ENCODE measurements at regions not wholly inside any gene's neighbourhood (a gene's known extent, or its start where the extent isn't known, plus 50 kb on each side); places are given as distances from the start of the nearest gene placed in this dataset.

- DNase-seq: no peak
Observed at GRCh38 chr12:132406493-132407450, 77.4 kb upstream of the GALNT9 start.

GRCh38 chr12:132405742-132406251 lies 76.4 kb upstream of the GALNT9 start:
- no peak for DNase-seq

- no peak for DNase-seq
Observed at GRCh38 chr12:132404951-132405741, 75.8 kb upstream of the GALNT9 start.

- no peak for DNase-seq
Observed at GRCh38 chr12:132404435-132404855, 75.1 kb upstream of the GALNT9 start.

- DNase-seq: no peak
Observed at GRCh38 chr12:132403636-132404434, 74.4 kb upstream of the GALNT9 start.

GRCh38 chr12:132402831-132403416 lies 73.5 kb upstream of the GALNT9 start:
- no peak for DNase-seq

- no peak for DNase-seq
Observed at GRCh38 chr12:132401982-132402381, 72.6 kb upstream of the GALNT9 start.

- DNase-seq: no peak
Observed at GRCh38 chr12:132400011-132400641, 70.7 kb upstream of the GALNT9 start.

- no peak for DNase-seq
Observed at GRCh38 chr12:132399092-132400010, 70.0 kb upstream of the GALNT9 start.

- DNase-seq: no peak
Observed at GRCh38 chr12:132398386-132398991, 69.1 kb upstream of the GALNT9 start.

- no peak for DNase-seq
Observed at GRCh38 chr12:132397934-132398385, 68.6 kb upstream of the GALNT9 start.

GRCh38 chr12:132397152-132397933 lies 68.0 kb upstream of the GALNT9 start:
- no peak for DNase-seq

GRCh38 chr12:132396657-132397056 lies 67.3 kb upstream of the GALNT9 start:
- DNase-seq: no peak

GRCh38 chr12:132395908-132396305 lies 66.5 kb upstream of the GALNT9 start:
- no peak for DNase-seq

- no peak for DNase-seq
Observed at GRCh38 chr12:132395192-132395907, 66.0 kb upstream of the GALNT9 start.

GRCh38 chr12:132393991-132394949 lies 64.9 kb upstream of the GALNT9 start:
- no peak for DNase-seq

GRCh38 chr12:132393245-132393795 lies 63.9 kb upstream of the GALNT9 start:
- DNase-seq: no peak
